Coronary artery (tissue), 2 donors: ENCODE measurements at regions not wholly inside any gene's neighbourhood (a gene's known extent, or its start where the extent isn't known, plus 50 kb on each side); places are given as distances from the start of the nearest gene placed in this dataset.

Experiments
- DNase-seq: peaks from one replicate; pipeline ENCODE4 v3.0.0-alpha.2; 2017; ENCODE audit warnings: low spot score
- H3K27ac ChIP-seq, 2 donors: fragments of 200-600 bp; sonication (generic); one replicate each; pipeline ENCODE4 v1.5.1; 2016 to 2019
- H3K4me3 ChIP-seq: fragments of 200-600 bp; sonication (generic); 2 replicates; pipeline ENCODE4 v1.5.1; 2016; ENCODE audit warnings: mild to moderate bottlenecking, moderate library complexity
- TF ChIP-seq, protein P1 (sequence below): fragments of 200-600 bp; sonication (generic); IDR thresholded peaks from one replicate; pipeline ENCODE4 v1.5.1; 2019; ENCODE audit warnings: antibody characterized with exemption

DNA sequence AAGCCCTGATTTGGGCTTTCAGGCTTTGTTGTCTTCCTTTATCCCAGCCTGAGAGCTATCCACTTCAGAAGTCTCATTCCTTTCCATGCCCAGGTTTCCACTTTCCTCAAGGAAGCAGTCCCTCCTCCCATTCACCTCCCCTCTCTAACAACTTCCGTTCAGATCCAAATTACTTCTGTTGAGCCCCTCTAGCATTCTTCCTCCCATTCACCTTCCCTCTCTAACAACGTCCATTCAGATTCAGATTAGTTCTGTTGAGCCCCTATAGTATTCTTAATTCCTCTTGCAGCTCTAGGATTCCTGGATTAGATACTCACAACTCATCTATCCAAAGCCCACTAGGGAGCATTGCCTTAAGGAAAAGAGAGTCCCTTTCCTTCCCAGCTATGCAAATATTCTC is 216.8 kb downstream of the RAD51AP2 start:
- no peak overlapping the region for H3K27ac ChIP-seq
- TF ChIP-seq, protein P1, sequence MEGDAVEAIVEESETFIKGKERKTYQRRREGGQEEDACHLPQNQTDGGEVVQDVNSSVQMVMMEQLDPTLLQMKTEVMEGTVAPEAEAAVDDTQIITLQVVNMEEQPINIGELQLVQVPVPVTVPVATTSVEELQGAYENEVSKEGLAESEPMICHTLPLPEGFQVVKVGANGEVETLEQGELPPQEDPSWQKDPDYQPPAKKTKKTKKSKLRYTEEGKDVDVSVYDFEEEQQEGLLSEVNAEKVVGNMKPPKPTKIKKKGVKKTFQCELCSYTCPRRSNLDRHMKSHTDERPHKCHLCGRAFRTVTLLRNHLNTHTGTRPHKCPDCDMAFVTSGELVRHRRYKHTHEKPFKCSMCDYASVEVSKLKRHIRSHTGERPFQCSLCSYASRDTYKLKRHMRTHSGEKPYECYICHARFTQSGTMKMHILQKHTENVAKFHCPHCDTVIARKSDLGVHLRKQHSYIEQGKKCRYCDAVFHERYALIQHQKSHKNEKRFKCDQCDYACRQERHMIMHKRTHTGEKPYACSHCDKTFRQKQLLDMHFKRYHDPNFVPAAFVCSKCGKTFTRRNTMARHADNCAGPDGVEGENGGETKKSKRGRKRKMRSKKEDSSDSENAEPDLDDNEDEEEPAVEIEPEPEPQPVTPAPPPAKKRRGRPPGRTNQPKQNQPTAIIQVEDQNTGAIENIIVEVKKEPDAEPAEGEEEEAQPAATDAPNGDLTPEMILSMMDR, result no peak
- DNase-seq, result no peak
- H3K4me3 ChIP-seq, result no peak overlapping the region

DNA sequence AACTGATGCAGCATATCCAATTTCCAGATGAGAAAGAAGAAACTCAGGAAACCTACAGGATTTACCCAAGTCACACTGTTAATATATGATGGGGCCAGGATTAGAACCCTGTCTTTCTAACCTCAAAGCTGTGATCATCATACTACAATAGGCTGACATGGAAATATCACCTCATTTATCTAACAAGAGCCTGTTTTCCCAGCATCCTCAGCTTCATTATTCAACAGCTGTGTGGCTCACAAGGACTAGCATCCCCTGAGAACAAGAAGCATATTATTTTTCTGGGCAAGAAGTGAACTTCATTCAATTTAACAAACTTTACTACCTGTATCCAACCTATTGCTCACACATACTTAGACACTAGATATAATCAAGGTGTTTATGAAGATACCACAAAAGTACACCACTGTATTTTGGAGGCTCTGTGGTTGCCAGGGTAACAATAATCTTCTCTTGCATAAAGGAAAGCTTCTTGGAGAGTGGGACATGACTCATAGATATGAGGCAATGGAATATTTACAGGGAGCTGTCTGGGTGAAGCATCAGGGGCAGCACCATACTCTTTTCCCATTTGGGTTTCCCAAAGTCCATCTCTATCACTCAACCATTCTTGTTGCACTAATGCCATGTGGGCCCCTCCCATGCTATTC is 218.2 kb downstream of the RAD51AP2 start:
- TF ChIP-seq, protein P1, result no peak
- H3K4me3 ChIP-seq, result no peak overlapping the region
- no peak for DNase-seq
- H3K27ac ChIP-seq, result no peak overlapping the region

DNA sequence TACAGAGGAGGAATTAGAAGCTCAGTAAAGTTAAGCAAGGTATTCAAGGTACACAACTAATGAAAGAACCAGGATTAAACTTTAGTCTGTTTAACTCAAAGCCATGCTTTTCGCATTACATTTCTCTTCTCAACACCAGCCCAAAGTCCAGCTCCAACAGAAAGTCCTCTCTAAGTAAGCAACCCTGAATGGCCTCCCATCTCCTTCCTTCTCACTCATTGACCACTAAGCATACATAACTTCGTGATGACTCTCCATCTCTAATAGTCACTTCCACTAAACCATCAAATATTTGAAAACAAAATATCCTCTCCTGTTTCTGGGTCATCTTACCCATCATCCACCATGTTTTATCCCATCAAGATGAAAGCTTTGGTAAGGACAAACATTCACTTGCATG is 219.8 kb downstream of the RAD51AP2 start:
- TF ChIP-seq, protein P1, result no peak
- Histone ChIP-seq H3K27ac (no peak overlapping the region), H3K4me3 (no peak overlapping the region)
- DNase-seq, result no peak

DNA sequence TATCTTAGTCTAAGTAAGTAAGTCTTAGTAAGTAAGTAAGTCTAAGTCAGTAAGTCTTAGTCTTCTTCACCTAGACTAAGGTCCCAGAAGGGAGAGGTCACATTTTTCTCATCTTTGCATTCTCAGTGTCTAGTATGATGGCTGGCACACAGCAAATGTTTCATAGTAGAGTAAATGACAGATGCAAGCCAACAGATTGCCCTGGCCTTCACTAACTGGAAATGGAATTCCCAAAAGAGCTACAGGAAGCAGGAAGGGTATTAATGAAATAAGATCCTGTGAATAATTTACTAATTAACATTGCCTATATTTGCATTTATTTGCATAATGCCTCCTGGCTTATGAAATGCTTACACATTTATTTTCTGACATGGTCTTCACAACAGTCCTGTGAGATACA is 221.6 kb downstream of the RAD51AP2 start:
- DNase-seq, result no peak
- Histone ChIP-seq H3K4me3 (no peak overlapping the region), H3K27ac (no peak overlapping the region)
- TF ChIP-seq, protein P1, result no peak

DNA sequence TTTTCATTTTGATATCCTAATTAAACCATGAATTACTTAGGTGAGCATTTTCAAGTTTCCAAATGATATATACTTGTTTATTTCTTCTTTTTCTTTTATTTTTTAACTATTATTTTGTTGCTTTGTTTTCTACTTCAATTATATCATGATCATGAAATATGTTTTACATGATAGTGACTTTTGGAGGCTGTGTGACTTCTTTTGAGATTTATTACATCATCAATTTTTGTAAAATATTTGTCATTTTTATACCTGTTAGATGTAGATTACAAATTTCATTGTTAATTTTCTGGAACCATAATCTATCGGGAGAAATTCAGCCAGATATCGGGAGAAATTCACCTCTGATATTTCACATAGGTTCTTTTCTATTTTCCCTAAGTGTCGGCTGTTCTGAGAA is 228.6 kb downstream of the RAD51AP2 start:
- no peak for DNase-seq
- TF ChIP-seq, protein P1, result no peak
- H3K4me3 ChIP-seq, result no peak overlapping the region
- no peak overlapping the region for H3K27ac ChIP-seq

DNA sequence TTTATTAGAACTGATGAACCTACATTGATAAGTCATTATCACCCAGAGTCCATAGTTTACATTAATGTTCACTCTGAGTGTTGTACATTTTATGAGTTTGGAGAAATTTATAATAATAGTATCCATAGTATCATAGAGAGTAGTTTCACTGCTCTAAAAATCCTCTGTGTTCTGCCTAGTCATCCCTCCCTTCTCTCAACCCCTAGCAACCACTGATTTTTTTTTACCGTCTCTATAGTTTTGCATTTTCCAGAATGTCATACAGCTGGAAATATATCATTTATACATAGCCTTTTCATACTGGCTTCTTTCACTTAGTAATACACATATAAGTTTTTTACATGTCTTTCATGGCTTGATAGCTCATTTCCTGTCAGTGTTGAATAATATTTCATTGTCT is 231.1 kb downstream of the RAD51AP2 start:
- Histone ChIP-seq H3K27ac (no peak overlapping the region), H3K4me3 (no peak overlapping the region)
- TF ChIP-seq, protein P1, result no peak
- no peak for DNase-seq

DNA sequence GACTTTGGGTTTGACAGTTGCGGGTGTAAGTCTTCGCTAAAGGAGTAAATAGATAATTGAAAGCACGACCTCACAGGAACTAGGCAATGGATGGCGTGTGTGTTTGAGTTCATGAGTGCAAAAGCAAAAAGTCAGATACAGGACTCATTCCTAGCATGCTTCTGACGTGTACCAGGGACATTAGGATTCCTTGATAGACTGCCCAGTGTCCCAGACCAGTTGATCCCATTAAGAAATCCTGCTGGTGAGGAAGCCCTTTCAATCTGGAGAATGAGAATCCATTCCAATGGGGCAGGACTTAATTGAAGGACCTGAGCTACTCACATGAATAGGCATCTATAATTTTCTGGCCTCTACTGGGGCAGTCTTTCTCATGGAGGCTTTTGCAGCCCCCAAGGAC is 235.4 kb downstream of the RAD51AP2 start:
- TF ChIP-seq, protein P1, result no peak
- no peak overlapping the region for H3K27ac ChIP-seq
- no peak for DNase-seq
- no peak overlapping the region for H3K4me3 ChIP-seq
